Astrocyte (in vitro differentiated cells and primary cell): ENCODE measurements at regions not wholly inside any gene's neighbourhood (a gene's known extent, or its start where the extent isn't known, plus 50 kb on each side); places are given as distances from the start of the nearest gene placed in this dataset.

Source experiments
- DNase-seq: peaks from one replicate; pipeline ENCODE4 v3.0.0-alpha.2; 2010; ENCODE audit warnings: low read depth
- FAIRE-seq: peaks from 2 replicates; lab custom pipeline; 2011; peaks lifted over from hg19 to GRCh38; lab: Jason Lieb, UNC
- H2AFZ ChIP-seq: 2 replicates; pipeline ENCODE4 v1.6.0; 2012; ENCODE audit warnings: low read depth, low read length, inconsistent platforms
- H3K27ac ChIP-seq: 2 replicates; pipeline ENCODE4 v1.5.1; 2011; ENCODE audit warnings: low read depth, low read length, inconsistent platforms
- H3K27me3 ChIP-seq: 2 replicates; pipeline ENCODE4 v1.6.0; 2011; ENCODE audit warnings: low read length, inconsistent platforms; ENCODE audit not compliant: insufficient read depth
- H3K36me3 ChIP-seq: 2 replicates; pipeline ENCODE4 v1.5.1; 2011; ENCODE audit warnings: low read length, inconsistent platforms; ENCODE audit not compliant: insufficient read depth
- H3K4me1 ChIP-seq: 2 replicates; pipeline ENCODE4 v1.5.1; 2011; ENCODE audit warnings: low read length, inconsistent platforms; ENCODE audit not compliant: insufficient read depth
- H3K4me2 ChIP-seq: 2 replicates; pipeline ENCODE4 v1.6.0; 2012; ENCODE audit warnings: low read length, inconsistent platforms
- H3K4me3 ChIP-seq: 2 replicates; pipeline ENCODE4 v1.5.1; 2011; ENCODE audit warnings: low read depth, mild to moderate bottlenecking, low read length, inconsistent platforms; ENCODE audit not compliant: insufficient read depth
- H3K79me2 ChIP-seq: 2 replicates; pipeline ENCODE4 v1.6.0; 2012; ENCODE audit warnings: mild to moderate bottlenecking, low read length, inconsistent platforms; ENCODE audit not compliant: insufficient read depth
- H3K9ac ChIP-seq: 2 replicates; pipeline ENCODE4 v1.6.0; 2012; ENCODE audit warnings: mild to moderate bottlenecking, low read length, inconsistent platforms
- H3K9me3 ChIP-seq: 2 replicates; pipeline ENCODE4 v1.5.1; 2012; ENCODE audit warnings: low read depth, mild to moderate bottlenecking, low read length, inconsistent platforms; ENCODE audit not compliant: insufficient read depth
- H4K20me1 ChIP-seq: 2 replicates; pipeline ENCODE4 v1.6.0; 2012; ENCODE audit warnings: low read length, inconsistent platforms; ENCODE audit not compliant: insufficient read depth
- H3K27ac Mint-ChIP-seq: one replicate; pipeline ENCODE4 v1.8.0; 2021; ENCODE audit warnings: mild to moderate bottlenecking, mixed read lengths; ENCODE audit not compliant: unreplicated experiment
- H3K27me3 Mint-ChIP-seq: one replicate; pipeline ENCODE4 v1.8.0; 2021; ENCODE audit warnings: low read depth, mixed read lengths; ENCODE audit not compliant: unreplicated experiment
- H3K36me3 Mint-ChIP-seq: one replicate; pipeline ENCODE4 v1.8.0; 2021; ENCODE audit warnings: low read depth, mixed read lengths; ENCODE audit not compliant: unreplicated experiment
- H3K4me1 Mint-ChIP-seq: one replicate; pipeline ENCODE4 v1.8.0; 2021; ENCODE audit warnings: low read depth, mixed read lengths; ENCODE audit not compliant: unreplicated experiment
- H3K4me3 Mint-ChIP-seq: one replicate; pipeline ENCODE4 v1.8.0; 2021; ENCODE audit warnings: mild to moderate bottlenecking, moderate library complexity, mixed read lengths; ENCODE audit not compliant: unreplicated experiment
- H3K9me3 Mint-ChIP-seq: one replicate; pipeline ENCODE4 v1.8.0; 2021; ENCODE audit warnings: mild to moderate bottlenecking, mixed read lengths; ENCODE audit not compliant: unreplicated experiment
- EZH2 ChIP-seq: IDR thresholded peaks from 2 replicates; pipeline ENCODE4 v1.6.1; 2012; ENCODE audit warnings: mild to moderate bottlenecking, low read length, inconsistent platforms; ENCODE audit not compliant: insufficient read depth
- TF ChIP-seq, protein P1 (sequence below): IDR thresholded peaks from 2 replicates; pipeline ENCODE4 v1.5.1; 2011; ENCODE audit warnings: low read depth, mild to moderate bottlenecking, inconsistent platforms, low read length, moderate library complexity; ENCODE audit not compliant: insufficient read depth

DNA sequence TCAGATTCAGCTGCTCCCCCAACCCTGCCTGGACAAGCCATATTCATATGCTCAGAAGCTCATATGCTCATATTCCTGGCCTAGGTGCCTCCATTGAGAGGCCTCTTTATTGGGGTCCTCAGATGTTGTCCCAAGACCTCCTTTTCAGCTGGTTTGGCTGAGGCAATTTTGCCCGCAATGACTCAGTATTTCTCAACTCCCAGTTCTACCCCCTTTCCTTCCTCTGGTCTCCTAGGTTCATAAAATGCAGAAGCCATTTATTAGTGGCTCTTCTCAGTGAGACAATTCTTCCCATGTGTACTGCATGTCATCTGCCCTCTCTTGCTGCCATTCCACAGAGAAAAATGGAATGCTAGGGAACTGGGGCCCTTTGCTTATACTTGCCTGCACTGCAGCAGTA, 110.7 kb downstream of the INHBA start:
- Mint-ChIP-seq H3K4me3 (no peak overlapping the region), H3K27me3 (no peaks in the 10 kb centered on the region), H3K36me3 (no peaks in the 10 kb centered on the region), H3K27ac (no peak overlapping the region), H3K4me1 (peaks cover 5% of the 10 kb centered on the region), H3K9me3 (peaks cover 16% of the 10 kb centered on the region)
- no peaks in the 10 kb centered on the region for H3K4me1 ChIP-seq
- TF ChIP-seq, protein P1, sequence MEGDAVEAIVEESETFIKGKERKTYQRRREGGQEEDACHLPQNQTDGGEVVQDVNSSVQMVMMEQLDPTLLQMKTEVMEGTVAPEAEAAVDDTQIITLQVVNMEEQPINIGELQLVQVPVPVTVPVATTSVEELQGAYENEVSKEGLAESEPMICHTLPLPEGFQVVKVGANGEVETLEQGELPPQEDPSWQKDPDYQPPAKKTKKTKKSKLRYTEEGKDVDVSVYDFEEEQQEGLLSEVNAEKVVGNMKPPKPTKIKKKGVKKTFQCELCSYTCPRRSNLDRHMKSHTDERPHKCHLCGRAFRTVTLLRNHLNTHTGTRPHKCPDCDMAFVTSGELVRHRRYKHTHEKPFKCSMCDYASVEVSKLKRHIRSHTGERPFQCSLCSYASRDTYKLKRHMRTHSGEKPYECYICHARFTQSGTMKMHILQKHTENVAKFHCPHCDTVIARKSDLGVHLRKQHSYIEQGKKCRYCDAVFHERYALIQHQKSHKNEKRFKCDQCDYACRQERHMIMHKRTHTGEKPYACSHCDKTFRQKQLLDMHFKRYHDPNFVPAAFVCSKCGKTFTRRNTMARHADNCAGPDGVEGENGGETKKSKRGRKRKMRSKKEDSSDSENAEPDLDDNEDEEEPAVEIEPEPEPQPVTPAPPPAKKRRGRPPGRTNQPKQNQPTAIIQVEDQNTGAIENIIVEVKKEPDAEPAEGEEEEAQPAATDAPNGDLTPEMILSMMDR: no peak
- no peak for TF ChIP-seq EZH2
- FAIRE-seq (no peak), DNase-seq (no peak)
- no peak overlapping the region for H3K9ac ChIP-seq
- H3K79me2 ChIP-seq: no peaks in the 10 kb centered on the region
- H3K27ac ChIP-seq: no peak overlapping the region
- H3K9me3 ChIP-seq: no peaks in the 10 kb centered on the region
- H4K20me1 ChIP-seq: no peaks in the 10 kb centered on the region
- no peaks in the 10 kb centered on the region for H3K36me3 ChIP-seq
- H3K27me3 ChIP-seq: no peaks in the 10 kb centered on the region
- no peak overlapping the region for H3K4me2 ChIP-seq
- H3K4me3 ChIP-seq: no peak overlapping the region
- no peak overlapping the region for H2AFZ ChIP-seq

GRCh38 chr7:41590986-41591385, 111.9 kb downstream of the INHBA start:
- Histone ChIP-seq H3K9me3 (no peaks in the 10 kb centered on the region), H2AFZ (no peak overlapping the region), H3K4me2 (no peak overlapping the region), H3K79me2 (no peaks in the 10 kb centered on the region), H3K9ac (no peak overlapping the region), H3K27me3 (no peaks in the 10 kb centered on the region), H3K4me1 (no peaks in the 10 kb centered on the region), H3K27ac (no peak overlapping the region), H3K36me3 (no peaks in the 10 kb centered on the region), H4K20me1 (no peaks in the 10 kb centered on the region), H3K4me3 (no peak overlapping the region)
- Mint-ChIP-seq H3K27ac (no peak overlapping the region), H3K4me3 (no peak overlapping the region), H3K9me3 (peaks cover 11% of the 10 kb centered on the region), H3K36me3 (no peaks in the 10 kb centered on the region), H3K4me1 (peaks cover 5% of the 10 kb centered on the region), H3K27me3 (no peaks in the 10 kb centered on the region)
- DNase-seq (no peak), FAIRE-seq (no peak)
- TF ChIP-seq, protein P1: no peak
- TF ChIP-seq EZH2: no peak

DNA sequence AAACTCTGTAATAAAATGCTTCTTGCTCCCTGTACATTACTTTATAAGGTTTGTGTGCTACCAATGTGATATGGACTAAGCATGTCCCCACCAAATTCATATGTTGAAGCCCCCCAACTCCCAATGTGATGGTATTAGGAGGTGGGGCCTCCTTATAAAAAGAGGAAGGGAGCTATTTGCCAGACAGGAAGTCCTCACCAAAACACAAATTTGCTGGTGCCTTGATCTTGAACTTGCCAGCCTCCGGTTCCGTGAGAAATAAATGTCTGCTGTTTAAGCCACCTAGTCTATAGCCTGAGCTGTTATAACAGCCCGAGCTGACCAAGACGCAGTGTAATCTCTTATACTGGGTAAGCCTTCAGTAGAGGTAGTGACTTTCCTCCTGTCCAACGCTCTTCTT, 114.5 kb downstream of the INHBA start:
- H3K4me1 ChIP-seq: no peaks in the 10 kb centered on the region
- no peak for TF ChIP-seq EZH2
- TF ChIP-seq, protein P1: no peak
- FAIRE-seq: no peak
- H3K9ac ChIP-seq: no peak overlapping the region
- H3K9me3 Mint-ChIP-seq: peaks cover 5% of the 10 kb centered on the region
- no peak overlapping the region for H3K27ac ChIP-seq
- no peaks in the 10 kb centered on the region for H3K27me3 Mint-ChIP-seq
- DNase-seq: no peak
- H3K9me3 ChIP-seq: no peaks in the 10 kb centered on the region
- no peaks in the 10 kb centered on the region for H3K27me3 ChIP-seq
- H3K27ac Mint-ChIP-seq: no peak overlapping the region
- no peaks in the 10 kb centered on the region for H3K36me3 ChIP-seq
- H3K36me3 Mint-ChIP-seq: no peaks in the 10 kb centered on the region
- no peaks in the 10 kb centered on the region for H4K20me1 ChIP-seq
- no peak overlapping the region for H2AFZ ChIP-seq
- no peak overlapping the region for H3K4me3 ChIP-seq
- H3K79me2 ChIP-seq: no peaks in the 10 kb centered on the region
- H3K4me3 Mint-ChIP-seq: no peak overlapping the region
- peaks cover 5% of the 10 kb centered on the region for H3K4me1 Mint-ChIP-seq
- H3K4me2 ChIP-seq: no peak overlapping the region
